GM19468 (cell line): ENCODE measurements at regions not wholly inside any gene's neighbourhood (a gene's known extent, or its start where the extent isn't known, plus 50 kb on each side); places are given as distances from the start of the nearest gene placed in this dataset.
"Not testable (repeated sequence)": the region's sequence is repeated elsewhere in the genome, so short reads cannot be mapped to it uniquely, and the experiment has no call there.

Experiments
- ATAC-seq: cut with Tn5 transposase; IDR thresholded peaks from one replicate; pipeline ENCODE4 v1.9.1; 2021; ENCODE audit warnings: mild to moderate bottlenecking, moderate library complexity, moderate number of reproducible peaks; ENCODE audit not compliant: unreplicated experiment; ENCODE audit errors: extremely low read depth

GRCh38 chr5:77873239-77873638 is 97.1 kb upstream of the TBCA start:
- ATAC-seq, result no peak

- ATAC-seq, result no peak
Measured at GRCh38 chr5:77871946-77872345, 95.8 kb upstream of the TBCA start.

- ATAC-seq, result no peak
Measured at GRCh38 chr5:77871016-77871415, 94.9 kb upstream of the TBCA start.

GRCh38 chr5:77869116-77869798 is 93.1 kb upstream of the TBCA start:
- no peak for ATAC-seq

- ATAC-seq, result no peak
Measured at GRCh38 chr5:77867914-77868313, 91.8 kb upstream of the TBCA start.

GRCh38 chr5:77867194-77867691 is 91.1 kb upstream of the TBCA start:
- no peak for ATAC-seq

GRCh38 chr5:77866198-77866597 is 90.1 kb upstream of the TBCA start:
- ATAC-seq, result no peak

GRCh38 chr5:77864997-77865396 is 88.9 kb upstream of the TBCA start:
- no peak for ATAC-seq

GRCh38 chr5:77863181-77863580 is 87.0 kb upstream of the TBCA start:
- no peak for ATAC-seq

- no peak for ATAC-seq
Measured at GRCh38 chr5:77861576-77861975, 85.4 kb upstream of the TBCA start.

GRCh38 chr5:77859306-77859705 is 83.2 kb upstream of the TBCA start:
- ATAC-seq, result no peak

GRCh38 chr5:77858678-77859077 is 82.5 kb upstream of the TBCA start:
- ATAC-seq, result not testable (repeated sequence)

GRCh38 chr5:77855369-77855768 is 79.2 kb upstream of the TBCA start:
- no peak for ATAC-seq

- ATAC-seq, result no peak
Measured at GRCh38 chr5:77853353-77853907, 77.3 kb upstream of the TBCA start.

- no peak for ATAC-seq
Measured at GRCh38 chr5:77852514-77853352, 76.6 kb upstream of the TBCA start.

- no peak for ATAC-seq
Measured at GRCh38 chr5:77852068-77852513, 76.0 kb upstream of the TBCA start.

- ATAC-seq, result no peak
Measured at GRCh38 chr5:77851176-77852067, 75.3 kb upstream of the TBCA start.

GRCh38 chr5:77850536-77851175 is 74.5 kb upstream of the TBCA start:
- no peak for ATAC-seq

GRCh38 chr5:77849308-77849900 is 73.3 kb upstream of the TBCA start:
- no peak for ATAC-seq
